A549 (cell line): ENCODE measurements at regions not wholly inside any gene's neighbourhood (a gene's known extent, or its start where the extent isn't known, plus 50 kb on each side); places are given as distances from the start of the nearest gene placed in this dataset.
"Not testable (repeated sequence)": the region's sequence is repeated elsewhere in the genome, so short reads cannot be mapped to it uniquely, and the experiment has no call there.

Experiments
- ATAC-seq, 2 experiments: fragments of 200-7000 bp in 1 of 2; fragments of >200 bp in 1 of 2; cut with Nextera tagmentation in 1 of 2; cut with Tn5 transposase in 1 of 2; 3 replicates each; pipeline versions ENCODE4 v1.8.0 to v1.9.1; 2018 to 2020; ENCODE audit warnings: mild to moderate bottlenecking in 1 of 2, moderate library complexity in 1 of 2
- CTCF ChIA-PET: fragments of 300-600 bp; sonication (Branson Sonifier 250); formaldehyde crosslinking; extraction: SDS; loops from one replicate; lab custom pipeline; 2021; ENCODE audit warnings: antibody characterized with exemption, inconsistent platforms; lab: Yijun Ruan, JAX
- POLR2A ChIA-PET: fragments of 350-600 bp; formaldehyde crosslinking; extraction: SDS; loops from one replicate; lab custom pipeline; 2021; ENCODE audit warnings: antibody characterized with exemption, inconsistent platforms; lab: Yijun Ruan, JAX
- DNase-seq, 2 experiments: peaks; one replicate each; pipeline versions ENCODE4 v3.0.0 to v3.0.0-alpha.2; 2011 to 2016; ENCODE audit warnings: low read depth in 1 of 2, low spot score in 1 of 2
- FAIRE-seq: peaks from 2 replicates; lab custom pipeline; 2011; peaks lifted over from hg19 to GRCh38; lab: Jason Lieb, UNC
- H3K27ac ChIP-seq, 2 experiments: fragments of >200 bp; sonication (Bioruptor Twin); formaldehyde crosslinking; 3 replicates each; pipeline ENCODE4 v1.5.1; 2016 to 2017
- H3K4me1 ChIP-seq: fragments of >200 bp; sonication (Bioruptor Twin); formaldehyde crosslinking; 3 replicates; pipeline ENCODE4 v1.6.1; 2016
- H3K4me2 ChIP-seq: fragments of >200 bp; sonication (Bioruptor Twin); formaldehyde crosslinking; 3 replicates; pipeline ENCODE4 v1.6.1; 2016
- H3K4me3 ChIP-seq: fragments of >200 bp; sonication (Bioruptor Twin); formaldehyde crosslinking; 3 replicates; pipeline ENCODE4 v1.5.1; 2016
- H3K9me3 ChIP-seq: fragments of >200 bp; sonication (Bioruptor Twin); formaldehyde crosslinking; 3 replicates; pipeline ENCODE4 v1.6.1; 2016
- BHLHE40 ChIP-seq: IDR thresholded peaks from 2 replicates; pipeline ENCODE4 v1.6.1; 2012; ENCODE audit warnings: low read depth, low read length, inconsistent platforms
- CHD4 ChIP-seq: fragments of 200-600 bp; sonication (generic); IDR thresholded peaks from 2 replicates; pipeline ENCODE4 v1.6.1; 2016; ENCODE audit warnings: antibody characterized with exemption, mild to moderate bottlenecking, borderline replicate concordance
- EHMT2 ChIP-seq: fragments of 200-600 bp; sonication (generic); IDR thresholded peaks from 2 replicates; pipeline ENCODE4 v1.6.1; 2016; ENCODE audit warnings: antibody characterized with exemption, low read depth, mild to moderate bottlenecking, moderate library complexity
- FOSL2 ChIP-seq, 2 experiments: fragments of 450-650 bp in 1 of 2; fragments of >200 bp in 1 of 2; sonication (Bioruptor Twin) in 1 of 2; formaldehyde crosslinking; IDR thresholded peaks; 2 replicates each; pipeline versions ENCODE4 v1.5.0 to v1.6.1; 2016 to 2020; ENCODE audit warnings: mild to moderate bottlenecking in 1 of 2, moderate library complexity in 1 of 2
- FOXS1 ChIP-seq: fragments of 250-450 bp; sonication (Bioruptor Pico); IDR thresholded peaks from 2 replicates; pipeline ENCODE4 v1.5.0; 2020; ENCODE audit warnings: mild to moderate bottlenecking, moderate library complexity
- HOXB5 ChIP-seq: fragments of 250-450 bp; sonication (Bioruptor Pico); IDR thresholded peaks from 2 replicates; pipeline ENCODE4 v1.5.0; 2020; ENCODE audit warnings: mild to moderate bottlenecking, moderate library complexity
- JUNB ChIP-seq: fragments of >200 bp; sonication (Bioruptor Twin); formaldehyde crosslinking; IDR thresholded peaks from 2 replicates; pipeline ENCODE4 v1.6.1; 2016
- KDM1A ChIP-seq: fragments of 200-600 bp; sonication (generic); IDR thresholded peaks from 2 replicates; pipeline ENCODE4 v1.6.1; 2016; ENCODE audit warnings: low read depth, mild to moderate bottlenecking
- KDM5A ChIP-seq: fragments of 200-600 bp; sonication (generic); IDR thresholded peaks from 2 replicates; pipeline ENCODE4 v1.6.1; 2016; ENCODE audit warnings: antibody characterized with exemption, mild to moderate bottlenecking
- MAFK ChIP-seq: fragments of 450-650 bp; IDR thresholded peaks from 2 replicates; pipeline ENCODE4 v1.6.1; 2014; ENCODE audit not compliant: partially characterized antibody
- NFE2L2 ChIP-seq: fragments of 150-350 bp; conservative IDR thresholded peaks from 2 replicates; pipeline ENCODE4 v1.6.1; 2014; ENCODE audit warnings: low read length
- POLR2A ChIP-seq: IDR thresholded peaks from 2 replicates; pipeline ENCODE4 v1.6.1; 2012; ENCODE audit warnings: mild to moderate bottlenecking, low read length
- RFX5 ChIP-seq: fragments of 450-650 bp; IDR thresholded peaks from 2 replicates; pipeline ENCODE4 v1.7.1; 2014; ENCODE audit warnings: antibody characterized with exemption, mild to moderate bottlenecking, moderate library complexity
- RNF2 ChIP-seq: fragments of 200-600 bp; sonication (generic); IDR thresholded peaks from 2 replicates; pipeline ENCODE4 v1.6.1; 2016; ENCODE audit warnings: low read depth, mild to moderate bottlenecking, antibody characterized with exemption, moderate library complexity, borderline replicate concordance
- SREBF2 ChIP-seq: fragments of 450-650 bp; IDR thresholded peaks from 2 replicates; pipeline ENCODE4 v1.6.1; 2014; ENCODE audit warnings: mild to moderate bottlenecking, moderate library complexity
- ZC3H11A ChIP-seq: fragments of 450-650 bp; IDR thresholded peaks from 2 replicates; pipeline ENCODE4 v1.6.1; 2014; ENCODE audit warnings: antibody characterized with exemption, mild to moderate bottlenecking
- WGBS: methylation state at CpG from one replicate; pipeline ENCODE4 v1.1.6; 2017; ENCODE audit errors: missing lambda C conversion rate; 5-methylcytosine and 5-hydroxymethylcytosine counted together
- TF ChIP-seq, protein P1 (sequence below): IDR thresholded peaks from 2 replicates; pipeline ENCODE4 v1.6.1; 2012
- TF ChIP-seq, protein P2 (sequence below): fragments of 250-450 bp; sonication (Bioruptor Pico); IDR thresholded peaks from 2 replicates; pipeline ENCODE4 v1.5.0; 2021; ENCODE audit warnings: mild to moderate bottlenecking, moderate library complexity, borderline replicate concordance
- TF ChIP-seq, protein P3 (sequence below): IDR thresholded peaks from 2 replicates; pipeline ENCODE4 v1.6.1; 2012; ENCODE audit warnings: low read depth, borderline replicate concordance

DNA sequence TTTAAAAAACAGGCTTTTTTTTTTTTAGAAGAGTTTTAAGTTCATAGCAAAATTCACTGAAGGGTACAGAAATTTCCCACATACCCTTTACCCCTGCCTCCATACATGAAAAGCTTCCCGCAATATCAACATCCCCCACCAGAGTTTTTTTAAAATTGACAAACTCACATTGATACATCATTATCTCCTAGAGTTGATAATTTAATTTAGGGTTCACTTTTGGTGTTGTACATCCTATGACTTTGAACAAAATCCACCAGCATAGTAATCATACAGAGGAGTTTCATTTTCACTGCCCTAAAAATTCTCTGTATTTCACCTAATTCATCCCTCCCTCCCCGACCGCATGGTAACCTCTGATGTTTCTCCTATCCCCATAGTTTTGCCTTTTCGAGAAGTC is 53.6 kb upstream of the KCNK2 start:
- ChIA-PET POLR2A (no interaction called here), CTCF (interaction anchor here (0.6 kb wide), 1 partner anchor 1383 kb away, joined by 4 read pairs; no protein-coding TSS in a partner anchor)
- H3K9me3 ChIP-seq: no peaks in the 10 kb centered on the region
- no peak for DNase-seq
- FAIRE-seq: no peak
- WGBS: 57% methylated on average over 4 of the region's 4 CpGs
- no peak overlapping the region for H3K4me3 ChIP-seq
- TF ChIP-seq KDM1A (no peak), FOSL2 (IDR thresholded peaks at IDR 0.05) (no peak), FOSL2 (CRISPR knock-in tag; IDR thresholded peaks at IDR 0.05) (no peak), NFE2L2 (no peak), EHMT2 (no peak), MAFK (no peak), RNF2 (no peak), HOXB5 (CRISPR knock-in tag) (no peak), BHLHE40 (no peak), CHD4 (no peak), KDM5A (no peak), ZC3H11A (no peak), RFX5 (no peak), JUNB (no peak), SREBF2 (no peak), POLR2A (no peak), FOXS1 (CRISPR knock-in tag) (no peak)
- TF ChIP-seq, protein P1, sequence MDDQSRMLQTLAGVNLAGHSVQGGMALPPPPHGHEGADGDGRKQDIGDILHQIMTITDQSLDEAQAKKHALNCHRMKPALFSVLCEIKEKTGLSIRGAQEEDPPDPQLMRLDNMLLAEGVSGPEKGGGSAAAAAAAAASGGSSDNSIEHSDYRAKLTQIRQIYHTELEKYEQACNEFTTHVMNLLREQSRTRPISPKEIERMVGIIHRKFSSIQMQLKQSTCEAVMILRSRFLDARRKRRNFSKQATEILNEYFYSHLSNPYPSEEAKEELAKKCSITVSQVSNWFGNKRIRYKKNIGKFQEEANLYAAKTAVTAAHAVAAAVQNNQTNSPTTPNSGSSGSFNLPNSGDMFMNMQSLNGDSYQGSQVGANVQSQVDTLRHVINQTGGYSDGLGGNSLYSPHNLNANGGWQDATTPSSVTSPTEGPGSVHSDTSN: no peak
- TF ChIP-seq, protein P2, sequence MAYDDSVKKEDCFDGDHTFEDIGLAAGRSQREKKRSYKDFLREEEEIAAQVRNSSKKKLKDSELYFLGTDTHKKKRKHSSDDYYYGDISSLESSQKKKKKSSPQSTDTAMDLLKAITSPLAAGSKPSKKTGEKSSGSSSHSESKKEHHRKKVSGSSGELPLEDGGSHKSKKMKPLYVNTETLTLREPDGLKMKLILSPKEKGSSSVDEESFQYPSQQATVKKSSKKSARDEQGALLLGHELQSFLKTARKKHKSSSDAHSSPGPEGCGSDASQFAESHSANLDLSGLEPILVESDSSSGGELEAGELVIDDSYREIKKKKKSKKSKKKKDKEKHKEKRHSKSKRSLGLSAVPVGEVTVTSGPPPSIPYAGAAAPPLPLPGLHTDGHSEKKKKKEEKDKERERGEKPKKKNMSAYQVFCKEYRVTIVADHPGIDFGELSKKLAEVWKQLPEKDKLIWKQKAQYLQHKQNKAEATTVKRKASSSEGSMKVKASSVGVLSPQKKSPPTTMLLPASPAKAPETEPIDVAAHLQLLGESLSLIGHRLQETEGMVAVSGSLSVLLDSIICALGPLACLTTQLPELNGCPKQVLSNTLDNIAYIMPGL (CRISPR knock-in tag): no peak
- TF ChIP-seq, protein P3, sequence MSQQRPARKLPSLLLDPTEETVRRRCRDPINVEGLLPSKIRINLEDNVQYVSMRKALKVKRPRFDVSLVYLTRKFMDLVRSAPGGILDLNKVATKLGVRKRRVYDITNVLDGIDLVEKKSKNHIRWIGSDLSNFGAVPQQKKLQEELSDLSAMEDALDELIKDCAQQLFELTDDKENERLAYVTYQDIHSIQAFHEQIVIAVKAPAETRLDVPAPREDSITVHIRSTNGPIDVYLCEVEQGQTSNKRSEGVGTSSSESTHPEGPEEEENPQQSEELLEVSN: no peak
- H3K4me2 ChIP-seq: no peak overlapping the region
- ATAC-seq: no peak
- H3K4me1 ChIP-seq: no peaks in the 10 kb centered on the region
- H3K27ac ChIP-seq: no peak overlapping the region

DNA sequence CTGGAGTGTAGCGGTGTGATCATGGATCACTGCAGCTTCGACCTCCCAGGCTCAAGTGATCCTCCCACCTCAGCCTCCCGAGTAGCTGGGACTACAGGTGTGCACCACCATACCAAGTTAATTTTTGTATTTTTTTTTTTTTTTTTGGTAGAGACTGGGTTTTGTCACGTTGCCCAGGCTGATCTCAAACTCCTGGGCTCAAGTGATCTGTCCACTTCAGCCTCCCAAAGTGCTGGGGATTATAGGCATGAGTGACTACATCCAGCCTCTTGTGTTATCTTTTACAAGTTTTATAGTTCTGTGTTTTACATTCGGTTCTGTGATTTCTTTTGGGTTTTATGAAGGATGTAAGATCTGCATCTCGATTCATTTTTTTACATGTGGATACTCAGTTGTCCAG is 52.0 kb upstream of the KCNK2 start:
- not testable (repeated sequence) for H3K4me2 ChIP-seq, ATAC-seq

DNA sequence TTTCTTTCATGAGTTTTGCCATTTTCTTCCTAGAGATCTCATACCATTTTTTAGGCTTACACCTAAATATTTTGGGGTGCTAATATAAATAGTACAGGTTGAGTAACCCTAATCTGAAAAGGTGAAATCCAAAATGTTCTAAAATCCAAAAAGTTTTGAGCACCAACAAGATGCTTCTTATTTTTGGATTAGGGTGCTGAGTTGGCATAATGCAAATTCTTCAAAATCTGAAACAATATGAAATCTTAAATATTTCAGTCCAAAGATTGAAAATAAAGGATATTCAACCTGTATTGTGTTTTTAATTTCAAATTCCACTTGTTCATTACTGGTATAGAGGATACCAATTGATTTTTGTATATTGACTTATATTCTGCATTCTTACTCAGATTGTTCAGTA is 51.1 kb upstream of the KCNK2 start:
- ATAC-seq (no peak), FAIRE-seq (no peak), DNase-seq (no peak)
- Histone ChIP-seq H3K27ac (no peak overlapping the region), H3K4me3 (no peak overlapping the region), H3K9me3 (no peaks in the 10 kb centered on the region), H3K4me2 (no peak overlapping the region), H3K4me1 (no peaks in the 10 kb centered on the region)
- ChIA-PET CTCF (no interaction called here), POLR2A (no interaction called here)
- TF ChIP-seq, protein P1: no peak
- TF ChIP-seq MAFK: peak; percentile 60

More for the DNA sequence above, 52.0 kb upstream of the KCNK2 start:
- H3K4me1 ChIP-seq, CTCF ChIA-PET, POLR2A ChIA-PET, DNase-seq, H3K9me3 ChIP-seq, H3K27ac ChIP-seq, H3K4me3 ChIP-seq, FAIRE-seq: not testable (repeated sequence)
- whole genome bisulfite sequencing: 25% methylated on average over 6 of the region's 6 CpGs
